GM21529 (cell line): ENCODE measurements at regions not wholly inside any gene's neighbourhood (a gene's known extent, or its start where the extent isn't known, plus 50 kb on each side); places are given as distances from the start of the nearest gene placed in this dataset.

Experiments
- ATAC-seq: cut with Tn5 transposase; IDR thresholded peaks from one replicate; pipeline ENCODE4 v1.9.1; 2021; ENCODE audit not compliant: unreplicated experiment

DNA sequence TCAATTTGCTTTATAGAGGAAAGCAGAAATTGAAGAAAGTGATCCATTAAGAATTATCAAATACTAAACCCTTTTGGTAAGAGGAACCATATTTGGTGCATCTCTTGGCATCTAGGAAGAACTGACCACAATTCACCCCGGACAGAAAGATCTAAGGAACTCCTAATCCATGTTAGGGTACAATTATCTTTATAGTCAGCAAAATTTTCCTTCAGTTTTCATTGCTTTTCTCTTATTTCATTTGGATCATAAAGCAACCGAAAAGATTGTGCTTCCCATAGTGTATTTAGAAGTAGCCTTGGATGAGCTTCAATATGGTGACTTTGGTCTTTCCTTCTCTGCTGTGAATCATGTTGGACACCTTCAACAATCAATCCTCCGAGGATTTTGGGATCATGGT, 50.1 kb upstream of the IGFBP5 start:
- no peak for ATAC-seq
